A549 (cell line): ENCODE measurements at regions not wholly inside any gene's neighbourhood (a gene's known extent, or its start where the extent isn't known, plus 50 kb on each side); places are given as distances from the start of the nearest gene placed in this dataset.

Source experiments
- CTCF ChIP-seq: fragments of >200 bp; sonication (Bioruptor Twin); formaldehyde crosslinking; IDR thresholded peaks from 3 replicates; pipeline ENCODE4 v1.5.1; 2016
- EP300 ChIP-seq, 2 experiments: fragments of >200 bp; sonication (Bioruptor Twin); formaldehyde crosslinking; IDR thresholded peaks; 2 replicates in 1 of 2; 3 replicates in 1 of 2; pipeline ENCODE4 v1.6.1; 2016 to 2017
- HDAC2 ChIP-seq: fragments of 200-600 bp; sonication (generic); IDR thresholded peaks from 2 replicates; pipeline ENCODE4 v1.6.1; 2016
- HOXA7 ChIP-seq: fragments of 250-450 bp; sonication (Bioruptor Pico); IDR thresholded peaks from 2 replicates; pipeline ENCODE4 v1.5.0; 2020; ENCODE audit warnings: mild to moderate bottlenecking, moderate library complexity
- HOXB5 ChIP-seq: fragments of 250-450 bp; sonication (Bioruptor Pico); IDR thresholded peaks from 2 replicates; pipeline ENCODE4 v1.5.0; 2020; ENCODE audit warnings: mild to moderate bottlenecking, moderate library complexity
- JUN ChIP-seq, 2 experiments: fragments of >200 bp; sonication (Bioruptor Twin); formaldehyde crosslinking; IDR thresholded peaks; 2 replicates in 1 of 2; 3 replicates in 1 of 2; pipeline ENCODE4 v1.6.1; 2016 to 2017
- MAX ChIP-seq: IDR thresholded peaks from 2 replicates; pipeline ENCODE4 v1.6.1; 2012
- MAZ ChIP-seq: fragments of 150-350 bp; IDR thresholded peaks from 2 replicates; pipeline ENCODE4 v1.6.1; 2014; ENCODE audit warnings: antibody characterized with exemption, low read depth, low read length, borderline replicate concordance
- RAD21 ChIP-seq, 2 experiments: fragments of >200 bp in 1 of 2; sonication (Bioruptor Twin) in 1 of 2; formaldehyde crosslinking in 1 of 2; IDR thresholded peaks in 1 of 2; conservative IDR thresholded peaks in 1 of 2; 2 replicates in 1 of 2; 3 replicates in 1 of 2; pipeline ENCODE4 v1.6.1; 2012 to 2018; ENCODE audit warnings: inconsistent platforms in 1 of 2
- RARB ChIP-seq: fragments of 250-450 bp; sonication (Bioruptor Pico); IDR thresholded peaks from 2 replicates; pipeline ENCODE4 v1.8.0; 2021; ENCODE audit warnings: mild to moderate bottlenecking, moderate library complexity
- REST ChIP-seq: fragments of 200-600 bp; sonication (generic); IDR thresholded peaks from 2 replicates; pipeline ENCODE4 v1.6.1; 2016; ENCODE audit warnings: antibody characterized with exemption, mild to moderate bottlenecking, moderate library complexity
- SMC3 ChIP-seq: fragments of >200 bp; sonication (Bioruptor Twin); formaldehyde crosslinking; IDR thresholded peaks from 3 replicates; pipeline ENCODE4 v1.6.1; 2018; ENCODE audit warnings: inconsistent platforms
- TFCP2L1 ChIP-seq: fragments of 250-450 bp; sonication (Bioruptor Pico); IDR thresholded peaks from 2 replicates; pipeline ENCODE4 v1.5.0; 2021; ENCODE audit warnings: mild to moderate bottlenecking
- USF2 ChIP-seq: fragments of 450-650 bp; IDR thresholded peaks from 2 replicates; pipeline ENCODE4 v1.6.1; 2014; ENCODE audit warnings: antibody characterized with exemption

- TF ChIP-seq EP300 (IDR thresholded peaks at IDR 0.05) (no peak), REST (no peak), CTCF (no peak), MAZ (no peak), RARB (CRISPR knock-in tag) (no peak), SMC3 (no peak), MAX (no peak), JUN (IDR thresholded peaks at IDR 0.05) (no peak), TFCP2L1 (CRISPR knock-in tag) (no peak), RAD21 (conservative IDR thresholded peaks at IDR 0.05 in 1 of 2, IDR thresholded peaks at IDR 0.05 in 1 of 2) (no peak), USF2 (no peak), HOXA7 (no peak), HDAC2 (no peak), HOXB5 (CRISPR knock-in tag) (no peak)
These were observed 284.1 kb downstream of the BTG1 start for GRCh38 chr12:91861554-91861953.
